ENCODE measurements at regions not wholly inside any gene's neighbourhood (a gene's known extent, or its start where the extent isn't known, plus 50 kb on each side); places are given as distances from the start of the nearest gene placed in this dataset.

- no peaks in the 10 kb centered on the region for H3K9me3 ChIP-seq (ENCODE audit: control insufficient read depth in 1 of 2, insufficient read depth in 1 of 2, low read depth in 1 of 2, low read length in 2 of 2)
- no peaks in the 10 kb centered on the region for H3K79me2 ChIP-seq (ENCODE audit: insufficient read depth, low read length)
- no peaks in the 10 kb centered on the region for H3K9me2 ChIP-seq (ENCODE audit: insufficient read depth)
- no peak overlapping the region for H3K27ac ChIP-seq (ENCODE audit: low read depth, low read length)
- H2AFZ ChIP-seq (ENCODE audit: low read depth, low read length, poor library complexity, severe bottlenecking), result no peak overlapping the region
- H3K36me3 ChIP-seq (ENCODE audit: control insufficient read depth in 1 of 2, insufficient read depth in 2 of 2, low read length in 2 of 2), result no peaks in the 10 kb centered on the region
- no peak overlapping the region for H3K9ac ChIP-seq (ENCODE audit: low read length)
- intact Hi-C loops (cut with micrococcal nuclease), result no loop called here
- ATAC-seq (no peak), DNase-seq (ENCODE audit: low read depth, low spot score) (no peak)
- TF ChIP-seq EGR1 (IDR thresholded peaks at IDR 0.05; ENCODE audit: low read depth) (no peak), POLR2AphosphoS5 (IDR thresholded peaks at IDR 0.05; ENCODE audit: low read depth, low read length) (no peak), RAD21 (IDR thresholded peaks at IDR 0.05; ENCODE audit: low read depth) (no peak), SIN3A (IDR thresholded peaks at IDR 0.05; ENCODE audit: low read depth) (no peak), EZH2 (IDR thresholded peaks at IDR 0.05) (no peak), SRF (IDR thresholded peaks at IDR 0.05; ENCODE audit: low read depth) (no peak), ATF3 (IDR thresholded peaks at IDR 0.05) (no peak), ZBTB33 (IDR thresholded peaks at IDR 0.05; ENCODE audit: extremely low read depth, insufficient replicate concordance, low read length) (no peak), ELF1 (IDR thresholded peaks at IDR 0.05; ENCODE audit: borderline replicate concordance, low read depth) (no peak), JUND (IDR thresholded peaks at IDR 0.05) (no peak), ZFX (IDR thresholded peaks at IDR 0.05) (no peak), CTCF (IDR thresholded peaks at IDR 0.05 in 2 of 3, conservative IDR thresholded peaks at IDR 0.05 in 1 of 3; ENCODE audit: borderline replicate concordance in 1 of 3, insufficient read depth in 1 of 3, low read depth in 2 of 3, low read length in 2 of 3) (no peak), POLR2A (IDR thresholded peaks at IDR 0.05; ENCODE audit: borderline replicate concordance, extremely low read depth, insufficient read depth, insufficient read length) (no peak), YY1 (IDR thresholded peaks at IDR 0.05; ENCODE audit: extremely low read depth, insufficient replicate concordance, low read depth, low read length) (no peak), ZNF274 (IDR thresholded peaks at IDR 0.05; ENCODE audit: low read depth, low read length) (no peak), REST (IDR thresholded peaks at IDR 0.05; ENCODE audit: low read depth) (no peak), TCF7L2 (IDR thresholded peaks at IDR 0.05; ENCODE audit: borderline replicate concordance, extremely low read depth, insufficient read depth, insufficient read length) (no peak), CBX3 (IDR thresholded peaks at IDR 0.05; ENCODE audit: low read depth) (no peak), SP1 (IDR thresholded peaks at IDR 0.05; ENCODE audit: low read depth) (no peak)
- TF ChIP-seq, protein P1, sequence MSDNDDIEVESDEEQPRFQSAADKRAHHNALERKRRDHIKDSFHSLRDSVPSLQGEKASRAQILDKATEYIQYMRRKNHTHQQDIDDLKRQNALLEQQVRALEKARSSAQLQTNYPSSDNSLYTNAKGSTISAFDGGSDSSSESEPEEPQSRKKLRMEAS (IDR thresholded peaks at IDR 0.05), result no peak
- BruUV-seq (replicated peaks), result no TSS peak
- no peaks in the 10 kb centered on the region for H3K4me1 ChIP-seq (ENCODE audit: control insufficient read depth in 1 of 2, insufficient read depth in 2 of 2, low read length in 2 of 2)
- H3K27me3 ChIP-seq (ENCODE audit: insufficient read depth, low read length), result no peaks in the 10 kb centered on the region
- ChIA-PET POLR2A (no interaction called here), CTCF (no interaction called here), RAD21 (ENCODE audit: low non-redundant PET in 1 of 2, low total read pairs in 2 of 2, uncharacterized antibody in 2 of 2, unreplicated experiment in 2 of 2) (no interaction called here)
- no peak overlapping the region for H3K4me2 ChIP-seq (ENCODE audit: low read length)
- no peaks in the 10 kb centered on the region for H4K20me1 ChIP-seq (ENCODE audit: insufficient read depth)
- no peak overlapping the region for H3K4me3 ChIP-seq (replicated peaks in 1 of 2; ENCODE audit: low read depth in 1 of 2, low read length in 2 of 2)
These were observed 2557.4 kb downstream of the PCDH9 start for GRCh38 chr13:64672751-64673150.

All from HCT116 (cell line).